ENCODE measurements at regions not wholly inside any gene's neighbourhood (a gene's known extent, or its start where the extent isn't known, plus 50 kb on each side); places are given as distances from the start of the nearest gene placed in this dataset.

DNA sequence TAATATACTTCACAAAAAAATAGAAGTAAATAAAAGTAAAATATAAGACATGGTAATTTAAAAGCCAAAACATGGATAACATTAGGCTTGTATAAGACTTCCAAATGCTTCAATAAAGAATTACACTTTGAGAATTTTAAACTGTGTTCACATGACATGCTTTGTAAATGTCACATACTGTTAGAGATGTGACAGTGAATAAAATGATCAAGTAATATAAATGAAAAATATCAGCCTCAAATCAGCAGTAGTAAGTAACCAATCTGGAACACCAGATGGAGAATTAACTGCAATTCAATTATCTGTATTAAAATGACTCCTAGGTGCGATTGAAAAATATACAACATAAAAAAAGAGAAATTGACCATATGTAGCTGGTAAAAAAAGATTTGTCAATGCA is 1260.8 kb downstream of the BRINP3 start:
- WGBS: 79% methylated on average over 1 of the region's 1 CpG
- no peaks in the 10 kb centered on the region for H3K36me3 ChIP-seq (ENCODE audit: control insufficient read depth in 4 of 4, insufficient read depth in 3 of 4, low read depth in 1 of 4, low read length in 3 of 4)
- no peak overlapping the region for H3K27ac ChIP-seq (ENCODE audit: low read depth in 1 of 2, low read length in 2 of 2)
- no peaks in the 10 kb centered on the region for H3K27me3 ChIP-seq (ENCODE audit: control insufficient read depth in 4 of 4, insufficient read depth in 4 of 4, low read length in 3 of 4)
- H3K9ac ChIP-seq (ENCODE audit: low read depth in 1 of 2, low read length in 2 of 2): no peak overlapping the region
- H3K4me3 ChIP-seq (ENCODE audit: low read depth in 1 of 3, low read length in 3 of 3): no peak overlapping the region
- DNase-seq (ENCODE audit: low spot score): no peak
- H3K4me1 ChIP-seq (ENCODE audit: control insufficient read depth in 4 of 4, insufficient read depth in 4 of 4, low read length in 3 of 4): no peaks in the 10 kb centered on the region
- TF ChIP-seq RAD21 (IDR thresholded peaks at IDR 0.05): no peak
- TF ChIP-seq, protein P1, sequence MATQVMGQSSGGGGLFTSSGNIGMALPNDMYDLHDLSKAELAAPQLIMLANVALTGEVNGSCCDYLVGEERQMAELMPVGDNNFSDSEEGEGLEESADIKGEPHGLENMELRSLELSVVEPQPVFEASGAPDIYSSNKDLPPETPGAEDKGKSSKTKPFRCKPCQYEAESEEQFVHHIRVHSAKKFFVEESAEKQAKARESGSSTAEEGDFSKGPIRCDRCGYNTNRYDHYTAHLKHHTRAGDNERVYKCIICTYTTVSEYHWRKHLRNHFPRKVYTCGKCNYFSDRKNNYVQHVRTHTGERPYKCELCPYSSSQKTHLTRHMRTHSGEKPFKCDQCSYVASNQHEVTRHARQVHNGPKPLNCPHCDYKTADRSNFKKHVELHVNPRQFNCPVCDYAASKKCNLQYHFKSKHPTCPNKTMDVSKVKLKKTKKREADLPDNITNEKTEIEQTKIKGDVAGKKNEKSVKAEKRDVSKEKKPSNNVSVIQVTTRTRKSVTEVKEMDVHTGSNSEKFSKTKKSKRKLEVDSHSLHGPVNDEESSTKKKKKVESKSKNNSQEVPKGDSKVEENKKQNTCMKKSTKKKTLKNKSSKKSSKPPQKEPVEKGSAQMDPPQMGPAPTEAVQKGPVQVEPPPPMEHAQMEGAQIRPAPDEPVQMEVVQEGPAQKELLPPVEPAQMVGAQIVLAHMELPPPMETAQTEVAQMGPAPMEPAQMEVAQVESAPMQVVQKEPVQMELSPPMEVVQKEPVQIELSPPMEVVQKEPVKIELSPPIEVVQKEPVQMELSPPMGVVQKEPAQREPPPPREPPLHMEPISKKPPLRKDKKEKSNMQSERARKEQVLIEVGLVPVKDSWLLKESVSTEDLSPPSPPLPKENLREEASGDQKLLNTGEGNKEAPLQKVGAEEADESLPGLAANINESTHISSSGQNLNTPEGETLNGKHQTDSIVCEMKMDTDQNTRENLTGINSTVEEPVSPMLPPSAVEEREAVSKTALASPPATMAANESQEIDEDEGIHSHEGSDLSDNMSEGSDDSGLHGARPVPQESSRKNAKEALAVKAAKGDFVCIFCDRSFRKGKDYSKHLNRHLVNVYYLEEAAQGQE (IDR thresholded peaks at IDR 0.05): no peak
- TF ChIP-seq, protein P2, sequence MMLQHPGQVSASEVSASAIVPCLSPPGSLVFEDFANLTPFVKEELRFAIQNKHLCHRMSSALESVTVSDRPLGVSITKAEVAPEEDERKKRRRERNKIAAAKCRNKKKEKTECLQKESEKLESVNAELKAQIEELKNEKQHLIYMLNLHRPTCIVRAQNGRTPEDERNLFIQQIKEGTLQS (IDR thresholded peaks at IDR 0.05): no peak
- no peaks in the 10 kb centered on the region for H3K9me3 ChIP-seq (ENCODE audit: control insufficient read depth in 4 of 4, low read length in 3 of 4)

GRCh38 chr1:189217646-189218045 is 1260.0 kb downstream of the BRINP3 start:
- no peak for DNase-seq (ENCODE audit: low spot score)
- no peak overlapping the region for H3K9ac ChIP-seq (ENCODE audit: low read depth in 1 of 2, low read length in 2 of 2)
- no peak overlapping the region for H3K4me3 ChIP-seq (ENCODE audit: low read depth in 1 of 3, low read length in 3 of 3)
- no peaks in the 10 kb centered on the region for H3K4me1 ChIP-seq (ENCODE audit: control insufficient read depth in 4 of 4, insufficient read depth in 4 of 4, low read length in 3 of 4)
- no peaks in the 10 kb centered on the region for H3K36me3 ChIP-seq (ENCODE audit: control insufficient read depth in 4 of 4, insufficient read depth in 3 of 4, low read depth in 1 of 4, low read length in 3 of 4)
- H3K27ac ChIP-seq (ENCODE audit: low read depth in 1 of 2, low read length in 2 of 2): no peak overlapping the region
- no peaks in the 10 kb centered on the region for H3K9me3 ChIP-seq (ENCODE audit: control insufficient read depth in 4 of 4, low read length in 3 of 4)
- TF ChIP-seq JUND (IDR thresholded peaks at IDR 0.05) (no peak), HNF4G (IDR thresholded peaks at IDR 0.05) (no peak), NR2F2 (IDR thresholded peaks at IDR 0.05) (no peak), TAF1 (conservative IDR thresholded peaks at IDR 0.05) (no peak), FOXA2 (IDR thresholded peaks at IDR 0.05) (no peak), CTCF (IDR thresholded peaks at IDR 0.05; ENCODE audit: low read depth, low read length, missing input control) (no peak), RXRA (IDR thresholded peaks at IDR 0.05) (no peak), HNF4A (conservative IDR thresholded peaks at IDR 0.05) (no peak), YY1 (IDR thresholded peaks at IDR 0.05) (no peak), EGR1 (IDR thresholded peaks at IDR 0.05; ENCODE audit: low read depth in 2 of 2) (no peak), GABPA (IDR thresholded peaks at IDR 0.05 in 1 of 2, conservative IDR thresholded peaks at IDR 0.05 in 1 of 2) (no peak), FOXA1 (IDR thresholded peaks at IDR 0.05) (no peak), RAD21 (IDR thresholded peaks at IDR 0.05) (no peak)
- TF ChIP-seq, protein P3, sequence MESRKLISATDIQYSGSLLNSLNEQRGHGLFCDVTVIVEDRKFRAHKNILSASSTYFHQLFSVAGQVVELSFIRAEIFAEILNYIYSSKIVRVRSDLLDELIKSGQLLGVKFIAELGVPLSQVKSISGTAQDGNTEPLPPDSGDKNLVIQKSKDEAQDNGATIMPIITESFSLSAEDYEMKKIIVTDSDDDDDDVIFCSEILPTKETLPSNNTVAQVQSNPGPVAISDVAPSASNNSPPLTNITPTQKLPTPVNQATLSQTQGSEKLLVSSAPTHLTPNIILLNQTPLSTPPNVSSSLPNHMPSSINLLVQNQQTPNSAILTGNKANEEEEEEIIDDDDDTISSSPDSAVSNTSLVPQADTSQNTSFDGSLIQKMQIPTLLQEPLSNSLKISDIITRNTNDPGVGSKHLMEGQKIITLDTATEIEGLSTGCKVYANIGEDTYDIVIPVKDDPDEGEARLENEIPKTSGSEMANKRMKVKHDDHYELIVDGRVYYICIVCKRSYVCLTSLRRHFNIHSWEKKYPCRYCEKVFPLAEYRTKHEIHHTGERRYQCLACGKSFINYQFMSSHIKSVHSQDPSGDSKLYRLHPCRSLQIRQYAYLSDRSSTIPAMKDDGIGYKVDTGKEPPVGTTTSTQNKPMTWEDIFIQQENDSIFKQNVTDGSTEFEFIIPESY (IDR thresholded peaks at IDR 0.05): no peak
- TF ChIP-seq, protein P2 (IDR thresholded peaks at IDR 0.05): no peak
- TF ChIP-seq, protein P1 (IDR thresholded peaks at IDR 0.05): no peak
- no peaks in the 10 kb centered on the region for H3K27me3 ChIP-seq (ENCODE audit: control insufficient read depth in 4 of 4, insufficient read depth in 4 of 4, low read length in 3 of 4)

All from liver (tissue), 8 donors.